Colonic mucosa (tissue), 4 donors: ENCODE measurements at regions not wholly inside any gene's neighbourhood (a gene's known extent, or its start where the extent isn't known, plus 50 kb on each side); places are given as distances from the start of the nearest gene placed in this dataset.

Experiments used
- DNase-seq: peaks from one replicate; pipeline ENCODE4 v3.0.0-alpha.2; 2020
- H3K27ac ChIP-seq: fragments of 200-600 bp; one replicate; pipeline ENCODE4 v1.8.0; 2021
- H3K27me3 ChIP-seq: fragments of 200-600 bp; one replicate; pipeline ENCODE4 v1.8.0; 2021
- H3K36me3 ChIP-seq: fragments of 200-600 bp; one replicate; pipeline ENCODE4 v1.8.0; 2021
- H3K4me1 ChIP-seq: fragments of 200-600 bp; one replicate; pipeline ENCODE4 v1.8.0; 2021; ENCODE audit warnings: mild to moderate bottlenecking
- H3K4me3 ChIP-seq: fragments of 200-600 bp; one replicate; pipeline ENCODE4 v1.8.0; 2021
- H3K9ac ChIP-seq, 2 donors: one replicate each; pipeline ENCODE4 v1.7.0; 2013; ENCODE audit warnings: control low read depth in 2 of 2, low read depth in 2 of 2, low read length in 2 of 2
- H3K9me3 ChIP-seq: fragments of 200-600 bp; one replicate; pipeline ENCODE4 v1.8.0; 2021
- intact Hi-C: fragments of 100-400 bp; cut with DNase I; formaldehyde crosslinking; loops from one replicate; pipeline ENCODE4 v1.14.1; 2022
- TF ChIP-seq, protein P1 (sequence below): fragments of 200-600 bp; IDR thresholded peaks from one replicate; pipeline ENCODE4 v1.8.0; 2022; ENCODE audit warnings: antibody characterized with exemption, mild to moderate bottlenecking
- donor health status: healthy.
- donor health status: DM: no; HTN: no; CAD: no.
- donor health status: DM: no; HTN: no; CAD: no.

DNA sequence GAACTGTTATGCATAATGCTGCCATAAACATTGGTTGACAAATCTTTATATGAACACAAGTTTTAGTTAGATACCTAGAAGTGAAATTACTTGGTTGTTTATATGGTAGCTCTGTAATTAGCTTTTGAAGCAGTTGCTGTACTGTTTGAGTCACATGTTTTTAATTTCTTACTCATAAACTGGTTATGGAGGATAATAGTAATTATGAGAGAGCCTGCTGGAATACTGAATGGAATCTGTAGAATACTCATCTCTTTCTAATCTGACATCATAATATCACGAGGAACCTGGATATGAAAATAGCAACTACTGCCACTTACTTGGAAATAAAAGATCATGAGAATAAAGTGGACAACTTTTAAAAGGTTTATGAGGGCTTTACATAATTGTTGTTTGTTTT is 509.2 kb downstream of the CETN3 start:
- DNase-seq, result no peak
- H3K27me3 ChIP-seq, result no peaks in the 10 kb centered on the region
- intact Hi-C loops, result no loop called here
- TF ChIP-seq, protein P1, sequence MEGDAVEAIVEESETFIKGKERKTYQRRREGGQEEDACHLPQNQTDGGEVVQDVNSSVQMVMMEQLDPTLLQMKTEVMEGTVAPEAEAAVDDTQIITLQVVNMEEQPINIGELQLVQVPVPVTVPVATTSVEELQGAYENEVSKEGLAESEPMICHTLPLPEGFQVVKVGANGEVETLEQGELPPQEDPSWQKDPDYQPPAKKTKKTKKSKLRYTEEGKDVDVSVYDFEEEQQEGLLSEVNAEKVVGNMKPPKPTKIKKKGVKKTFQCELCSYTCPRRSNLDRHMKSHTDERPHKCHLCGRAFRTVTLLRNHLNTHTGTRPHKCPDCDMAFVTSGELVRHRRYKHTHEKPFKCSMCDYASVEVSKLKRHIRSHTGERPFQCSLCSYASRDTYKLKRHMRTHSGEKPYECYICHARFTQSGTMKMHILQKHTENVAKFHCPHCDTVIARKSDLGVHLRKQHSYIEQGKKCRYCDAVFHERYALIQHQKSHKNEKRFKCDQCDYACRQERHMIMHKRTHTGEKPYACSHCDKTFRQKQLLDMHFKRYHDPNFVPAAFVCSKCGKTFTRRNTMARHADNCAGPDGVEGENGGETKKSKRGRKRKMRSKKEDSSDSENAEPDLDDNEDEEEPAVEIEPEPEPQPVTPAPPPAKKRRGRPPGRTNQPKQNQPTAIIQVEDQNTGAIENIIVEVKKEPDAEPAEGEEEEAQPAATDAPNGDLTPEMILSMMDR, result no peak
- no peaks in the 10 kb centered on the region for H3K4me1 ChIP-seq
- H3K4me3 ChIP-seq, result no peak overlapping the region
- no peak overlapping the region for H3K27ac ChIP-seq
- no peaks in the 10 kb centered on the region for H3K36me3 ChIP-seq
- no peak overlapping the region for H3K9ac ChIP-seq
- no peaks in the 10 kb centered on the region for H3K9me3 ChIP-seq

GRCh38 chr5:89899559-89899958 is 510.0 kb downstream of the CETN3 start:
- H3K27me3 ChIP-seq, result no peaks in the 10 kb centered on the region
- no peaks in the 10 kb centered on the region for H3K9me3 ChIP-seq
- H3K4me3 ChIP-seq, result no peak overlapping the region
- DNase-seq, result no peak
- TF ChIP-seq, protein P1, result no peak
- H3K4me1 ChIP-seq, result no peaks in the 10 kb centered on the region
- intact Hi-C loops, result no loop called here
- H3K36me3 ChIP-seq, result no peaks in the 10 kb centered on the region
- H3K9ac ChIP-seq, result no peak overlapping the region
- no peak overlapping the region for H3K27ac ChIP-seq

DNA sequence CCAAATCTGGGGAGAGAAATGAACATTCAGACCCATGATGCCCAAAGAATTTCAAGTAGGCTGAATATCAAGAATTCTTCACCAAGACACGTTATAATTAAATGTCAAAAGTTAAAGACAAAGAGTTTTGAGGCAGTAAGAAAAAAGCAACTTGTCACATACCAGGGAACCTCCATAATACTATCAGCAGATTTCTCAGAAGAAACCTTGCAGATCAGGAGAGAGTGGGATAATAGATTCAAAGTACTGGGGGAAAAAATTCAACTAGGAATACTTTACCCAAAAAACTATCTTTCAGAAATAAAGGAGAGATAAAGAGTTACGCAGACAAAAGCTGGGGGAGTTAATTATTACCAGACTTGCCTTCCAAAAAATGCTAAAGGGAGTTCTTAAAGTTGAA is 516.0 kb downstream of the CETN3 start:
- H3K4me3 ChIP-seq, result no peak overlapping the region
- H3K9me3 ChIP-seq, result no peaks in the 10 kb centered on the region
- H3K27me3 ChIP-seq, result no peaks in the 10 kb centered on the region
- intact Hi-C loops, result no loop called here
- H3K9ac ChIP-seq, result no peak overlapping the region
- no peak overlapping the region for H3K27ac ChIP-seq
- no peaks in the 10 kb centered on the region for H3K36me3 ChIP-seq
- no peak for DNase-seq
- TF ChIP-seq, protein P1, result no peak
- no peaks in the 10 kb centered on the region for H3K4me1 ChIP-seq

GRCh38 chr5:89885670-89886069 is 523.9 kb downstream of the CETN3 start:
- no peak overlapping the region for H3K27ac ChIP-seq
- H3K9me3 ChIP-seq, result no peaks in the 10 kb centered on the region
- H3K4me1 ChIP-seq, result no peaks in the 10 kb centered on the region
- H3K27me3 ChIP-seq, result no peaks in the 10 kb centered on the region
- H3K4me3 ChIP-seq, result no peak overlapping the region
- no peaks in the 10 kb centered on the region for H3K36me3 ChIP-seq
- no peak overlapping the region for H3K9ac ChIP-seq
- no peak for DNase-seq
- intact Hi-C loops, result no loop called here
- TF ChIP-seq, protein P1, result no peak

DNA sequence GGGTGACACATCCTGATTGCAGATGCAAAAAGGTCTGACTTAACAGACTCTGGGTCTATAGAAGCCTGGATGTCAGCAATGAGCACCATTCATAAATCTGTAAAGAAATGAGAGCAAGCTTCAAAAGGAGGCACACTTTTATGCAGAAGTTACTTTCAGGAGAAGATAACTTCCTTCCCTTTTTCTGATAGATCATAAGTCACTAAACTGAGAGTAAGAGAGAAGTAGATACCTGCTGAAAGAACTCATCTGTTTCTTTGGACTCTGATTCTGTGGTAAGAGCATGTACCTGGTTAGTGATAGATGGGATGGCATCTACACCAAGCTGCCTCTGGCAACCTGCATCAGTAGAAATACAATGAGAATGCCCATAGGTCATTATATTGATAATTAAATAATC is 525.6 kb downstream of the CETN3 start:
- Histone ChIP-seq H3K27me3 (no peaks in the 10 kb centered on the region), H3K9ac (no peak overlapping the region), H3K27ac (no peak overlapping the region), H3K4me3 (no peak overlapping the region), H3K9me3 (no peaks in the 10 kb centered on the region), H3K36me3 (no peaks in the 10 kb centered on the region), H3K4me1 (no peaks in the 10 kb centered on the region)
- DNase-seq, result no peak
- intact Hi-C loops, result no loop called here
- TF ChIP-seq, protein P1, result no peak
